GM21619 (cell line): ENCODE measurements at regions not wholly inside any gene's neighbourhood (a gene's known extent, or its start where the extent isn't known, plus 50 kb on each side); places are given as distances from the start of the nearest gene placed in this dataset.

ENCODE experiments used
- ATAC-seq: cut with Tn5 transposase; IDR thresholded peaks from one replicate; pipeline ENCODE4 v1.9.1; 2021; ENCODE audit not compliant: unreplicated experiment

- no peak for ATAC-seq
Observed at GRCh38 chr11:80637571-80637970, 1196.7 kb upstream of the TENM4 start.

GRCh38 chr11:80636999-80637398, 1196.2 kb upstream of the TENM4 start:
- ATAC-seq: no peak

- no peak for ATAC-seq
Observed at GRCh38 chr11:80635178-80635577, 1194.3 kb upstream of the TENM4 start.

GRCh38 chr11:80632691-80633090, 1191.9 kb upstream of the TENM4 start:
- no peak for ATAC-seq

GRCh38 chr11:80632156-80632555, 1191.3 kb upstream of the TENM4 start:
- ATAC-seq: no peak

GRCh38 chr11:80629466-80629865, 1188.6 kb upstream of the TENM4 start:
- ATAC-seq: no peak

GRCh38 chr11:80627364-80627763, 1186.5 kb upstream of the TENM4 start:
- ATAC-seq: no peak

GRCh38 chr11:80626721-80627120, 1185.9 kb upstream of the TENM4 start:
- no peak for ATAC-seq

GRCh38 chr11:80625563-80625962, 1184.7 kb upstream of the TENM4 start:
- ATAC-seq: no peak

- no peak for ATAC-seq
Observed at GRCh38 chr11:80621871-80622270, 1181.0 kb upstream of the TENM4 start.

- no peak for ATAC-seq
Observed at GRCh38 chr11:80620867-80621266, 1180.0 kb upstream of the TENM4 start.

- no peak for ATAC-seq
Observed at GRCh38 chr11:80617156-80617555, 1176.3 kb upstream of the TENM4 start.

GRCh38 chr11:80616070-80616800, 1175.4 kb upstream of the TENM4 start:
- ATAC-seq: no peak

GRCh38 chr11:80613655-80614054, 1172.8 kb upstream of the TENM4 start:
- no peak for ATAC-seq

GRCh38 chr11:80610516-80610915, 1169.7 kb upstream of the TENM4 start:
- ATAC-seq: no peak

- no peak for ATAC-seq
Observed at GRCh38 chr11:80603472-80603871, 1162.6 kb upstream of the TENM4 start.

- ATAC-seq: no peak
Observed at GRCh38 chr11:80598905-80599304, 1158.1 kb upstream of the TENM4 start.

- no peak for ATAC-seq
Observed at GRCh38 chr11:80596291-80596810, 1155.5 kb upstream of the TENM4 start.

GRCh38 chr11:80595011-80595410, 1154.2 kb upstream of the TENM4 start:
- ATAC-seq: no peak

- no peak for ATAC-seq
Observed at GRCh38 chr11:80593648-80594374, 1153.0 kb upstream of the TENM4 start.

GRCh38 chr11:80592546-80592945, 1151.7 kb upstream of the TENM4 start:
- ATAC-seq: no peak

GRCh38 chr11:80587906-80588305, 1147.1 kb upstream of the TENM4 start:
- ATAC-seq: no peak
